HFF-Myc (cell line): ENCODE measurements at regions not wholly inside any gene's neighbourhood (a gene's known extent, or its start where the extent isn't known, plus 50 kb on each side); places are given as distances from the start of the nearest gene placed in this dataset.

Experiments
- DNase-seq: peaks from one replicate; pipeline ENCODE4 v3.0.0-alpha.2; 2011; ENCODE audit warnings: low read depth; ENCODE audit errors: extremely low read depth
- H3K4me3 ChIP-seq: replicated peaks from 2 replicates; pipeline ENCODE4 v1.5.1; 2011; ENCODE audit warnings: low read depth, mild to moderate bottlenecking, control low read depth, low read length
- TF ChIP-seq, protein P1 (sequence below): IDR thresholded peaks from 2 replicates; pipeline ENCODE4 v1.5.1; 2012; ENCODE audit warnings: mild to moderate bottlenecking, low read depth, low read length, control low read depth; ENCODE audit errors: missing control alignments

DNA sequence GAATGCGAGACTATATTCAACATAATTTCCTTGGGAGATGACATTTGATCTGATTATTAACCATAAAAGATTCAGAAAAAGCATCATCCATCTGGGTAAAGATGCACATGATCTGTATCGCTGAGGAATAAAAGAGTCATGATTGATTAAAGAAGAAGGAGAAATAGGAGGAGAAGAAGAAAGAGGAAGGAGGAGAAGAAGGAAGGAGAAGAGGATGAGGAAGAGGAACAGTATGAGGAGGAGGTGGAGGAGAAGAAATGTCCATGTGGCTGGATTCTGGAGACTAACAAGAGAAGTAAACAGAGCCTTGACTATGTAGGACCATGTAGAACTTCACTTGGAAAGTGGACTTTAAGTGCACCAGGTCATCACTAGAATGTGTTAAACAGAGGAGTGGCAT, 947.4 kb downstream of the LRFN5 start:
- no peak for DNase-seq
- no peak overlapping the region for H3K4me3 ChIP-seq
- TF ChIP-seq, protein P1, sequence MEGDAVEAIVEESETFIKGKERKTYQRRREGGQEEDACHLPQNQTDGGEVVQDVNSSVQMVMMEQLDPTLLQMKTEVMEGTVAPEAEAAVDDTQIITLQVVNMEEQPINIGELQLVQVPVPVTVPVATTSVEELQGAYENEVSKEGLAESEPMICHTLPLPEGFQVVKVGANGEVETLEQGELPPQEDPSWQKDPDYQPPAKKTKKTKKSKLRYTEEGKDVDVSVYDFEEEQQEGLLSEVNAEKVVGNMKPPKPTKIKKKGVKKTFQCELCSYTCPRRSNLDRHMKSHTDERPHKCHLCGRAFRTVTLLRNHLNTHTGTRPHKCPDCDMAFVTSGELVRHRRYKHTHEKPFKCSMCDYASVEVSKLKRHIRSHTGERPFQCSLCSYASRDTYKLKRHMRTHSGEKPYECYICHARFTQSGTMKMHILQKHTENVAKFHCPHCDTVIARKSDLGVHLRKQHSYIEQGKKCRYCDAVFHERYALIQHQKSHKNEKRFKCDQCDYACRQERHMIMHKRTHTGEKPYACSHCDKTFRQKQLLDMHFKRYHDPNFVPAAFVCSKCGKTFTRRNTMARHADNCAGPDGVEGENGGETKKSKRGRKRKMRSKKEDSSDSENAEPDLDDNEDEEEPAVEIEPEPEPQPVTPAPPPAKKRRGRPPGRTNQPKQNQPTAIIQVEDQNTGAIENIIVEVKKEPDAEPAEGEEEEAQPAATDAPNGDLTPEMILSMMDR: no peak

- no peak overlapping the region for H3K4me3 ChIP-seq
- TF ChIP-seq, protein P1: no peak
- no peak for DNase-seq
Measured at GRCh38 chr14:42550310-42550709, 943.6 kb downstream of the LRFN5 start.

DNA sequence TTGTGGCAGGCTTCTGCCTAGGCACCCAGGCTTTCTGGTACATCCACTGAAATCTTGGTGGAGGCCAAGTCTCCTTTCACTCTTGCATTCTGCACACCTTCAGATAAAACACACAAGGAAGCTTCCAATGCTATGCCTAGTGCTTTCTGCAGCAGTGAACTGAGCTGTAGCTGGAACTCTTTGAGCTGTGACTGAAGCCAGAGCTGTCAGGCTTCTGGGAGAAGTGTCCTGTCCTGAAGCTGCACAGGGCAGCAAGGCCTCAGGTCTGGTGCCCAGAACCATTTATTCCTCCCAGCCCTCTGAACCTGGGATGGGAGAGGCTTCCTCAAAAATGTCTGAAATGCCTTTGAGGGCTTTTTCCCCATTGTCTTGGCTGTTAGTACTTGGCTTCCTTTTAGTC, 941.7 kb downstream of the LRFN5 start:
- no peak overlapping the region for H3K4me3 ChIP-seq
- no peak for DNase-seq
- TF ChIP-seq, protein P1: no peak

DNA sequence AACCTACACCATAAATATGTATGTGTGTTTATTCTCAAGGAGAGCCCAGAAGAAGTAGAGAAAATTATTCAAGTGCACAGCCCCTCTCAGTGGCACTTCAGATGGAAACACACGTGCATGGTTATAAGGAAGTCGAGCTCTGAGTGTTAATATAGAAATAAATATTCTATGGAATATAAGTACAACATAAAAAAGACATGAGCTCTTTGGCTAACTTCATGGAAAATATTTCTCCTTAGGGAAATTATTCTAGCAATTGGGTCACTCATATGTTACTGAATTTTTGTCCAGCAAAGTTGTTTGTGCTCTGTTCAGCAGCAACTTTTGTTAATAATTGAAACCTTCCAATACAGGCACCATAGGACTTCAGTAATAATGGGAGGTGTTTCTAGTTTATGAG, 939.0 kb downstream of the LRFN5 start:
- TF ChIP-seq, protein P1: no peak
- no peak overlapping the region for H3K4me3 ChIP-seq
- DNase-seq: no peak

DNA sequence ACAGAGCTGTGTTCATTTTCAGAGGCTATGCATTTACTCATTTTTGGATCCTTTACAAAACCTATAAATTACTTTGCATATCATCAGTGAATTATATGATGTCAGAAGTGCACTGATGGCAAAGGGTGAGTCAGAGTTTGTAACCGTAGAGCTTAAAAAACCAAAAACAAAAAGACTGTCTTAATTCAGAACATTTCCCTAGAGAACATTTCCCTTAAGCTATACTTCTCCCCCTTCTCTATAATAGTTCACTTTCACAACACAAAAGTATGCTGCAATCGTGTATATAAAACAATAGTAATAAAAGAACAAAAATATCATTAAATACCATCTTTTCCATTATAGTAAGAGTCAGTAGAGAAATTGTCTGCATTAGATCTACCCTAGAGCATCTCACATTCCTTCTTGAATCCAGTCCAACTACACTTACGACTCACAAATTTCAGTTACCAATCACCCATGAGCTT, 934.9 kb downstream of the LRFN5 start:
- TF ChIP-seq, protein P1: no peak
- no peak for DNase-seq
- no peak overlapping the region for H3K4me3 ChIP-seq

DNA sequence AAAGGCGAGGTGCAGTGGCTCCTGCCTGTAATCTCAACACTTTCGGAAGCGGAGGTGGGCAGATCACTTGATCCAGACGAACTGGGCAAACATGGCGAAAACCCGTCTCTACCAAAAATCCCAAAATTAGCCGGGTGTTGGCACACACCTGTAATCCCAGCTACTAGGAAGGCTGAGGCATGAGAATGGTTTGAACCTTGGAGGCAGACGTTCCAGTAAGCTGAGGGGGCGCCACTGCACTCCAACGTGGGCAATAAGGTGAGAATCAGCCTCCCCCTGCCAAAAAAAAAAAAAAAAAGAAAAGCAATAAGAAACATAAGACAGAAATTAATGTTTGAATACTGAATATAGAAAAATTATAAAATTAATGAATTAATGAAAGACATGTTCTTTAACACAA, 928.7 kb downstream of the LRFN5 start:
- TF ChIP-seq, protein P1: no peak
- H3K4me3 ChIP-seq: no peak overlapping the region
- DNase-seq: no peak

- TF ChIP-seq, protein P1: no peak
- no peak overlapping the region for H3K4me3 ChIP-seq
- DNase-seq: no peak
Measured at GRCh38 chr14:42533476-42533875, 926.8 kb downstream of the LRFN5 start.
